ENCODE measurements at regions not wholly inside any gene's neighbourhood (a gene's known extent, or its start where the extent isn't known, plus 50 kb on each side); places are given as distances from the start of the nearest gene placed in this dataset.
"Not testable (repeated sequence)": the region's sequence is repeated elsewhere in the genome, so short reads cannot be mapped to it uniquely, and the experiment has no call there.

GRCh38 chr5:105874316-105874715, 1796.4 kb downstream of the EFNA5 start:
- TF ChIP-seq, protein P1, sequence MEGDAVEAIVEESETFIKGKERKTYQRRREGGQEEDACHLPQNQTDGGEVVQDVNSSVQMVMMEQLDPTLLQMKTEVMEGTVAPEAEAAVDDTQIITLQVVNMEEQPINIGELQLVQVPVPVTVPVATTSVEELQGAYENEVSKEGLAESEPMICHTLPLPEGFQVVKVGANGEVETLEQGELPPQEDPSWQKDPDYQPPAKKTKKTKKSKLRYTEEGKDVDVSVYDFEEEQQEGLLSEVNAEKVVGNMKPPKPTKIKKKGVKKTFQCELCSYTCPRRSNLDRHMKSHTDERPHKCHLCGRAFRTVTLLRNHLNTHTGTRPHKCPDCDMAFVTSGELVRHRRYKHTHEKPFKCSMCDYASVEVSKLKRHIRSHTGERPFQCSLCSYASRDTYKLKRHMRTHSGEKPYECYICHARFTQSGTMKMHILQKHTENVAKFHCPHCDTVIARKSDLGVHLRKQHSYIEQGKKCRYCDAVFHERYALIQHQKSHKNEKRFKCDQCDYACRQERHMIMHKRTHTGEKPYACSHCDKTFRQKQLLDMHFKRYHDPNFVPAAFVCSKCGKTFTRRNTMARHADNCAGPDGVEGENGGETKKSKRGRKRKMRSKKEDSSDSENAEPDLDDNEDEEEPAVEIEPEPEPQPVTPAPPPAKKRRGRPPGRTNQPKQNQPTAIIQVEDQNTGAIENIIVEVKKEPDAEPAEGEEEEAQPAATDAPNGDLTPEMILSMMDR (IDR thresholded peaks at IDR 0.05; ENCODE audit: extremely low read depth, insufficient read depth, missing control alignments): no peak
- in situ Hi-C loops (cut with MboI; ENCODE audit: low pct_unique_long_range_greater_than_20kb, low sequenced_read_pairs, unreplicated experiment): no loop called here
- DNase-seq (ENCODE audit: low spot score): no peak

DNA sequence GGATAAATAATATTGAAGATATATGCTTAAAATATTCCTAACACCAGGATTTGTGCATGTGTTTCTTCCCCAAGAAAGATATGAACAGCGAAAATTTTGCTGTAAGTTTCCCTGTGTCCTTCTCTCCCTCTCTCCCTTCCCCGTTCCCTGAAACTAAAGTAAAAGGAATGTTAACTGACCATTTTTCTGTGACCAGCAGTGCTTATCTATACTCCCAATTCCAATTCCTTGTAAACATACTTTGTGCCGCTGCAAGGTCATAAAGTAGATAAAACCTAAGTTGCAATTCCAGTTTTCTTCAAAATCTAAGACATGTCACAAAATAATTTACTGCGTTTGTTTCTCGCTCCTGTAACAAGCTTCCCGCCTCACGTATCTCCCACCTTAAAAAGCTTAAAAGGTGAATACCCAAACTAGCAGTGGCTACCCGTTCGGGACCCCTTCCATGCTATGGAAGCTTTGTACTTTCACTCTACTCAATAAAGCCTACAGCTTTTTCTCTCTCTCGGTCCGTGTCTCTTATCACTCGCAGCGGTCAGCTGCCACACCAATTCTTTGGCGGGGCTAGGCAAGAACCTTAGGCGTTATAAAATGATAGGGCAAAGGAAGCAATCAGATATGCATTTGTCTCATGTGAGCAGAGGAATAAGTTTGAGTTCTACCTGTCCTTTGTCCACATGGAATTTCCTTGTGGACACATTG, 1798.0 kb downstream of the EFNA5 start:
- TF ChIP-seq, protein P1 (IDR thresholded peaks at IDR 0.05; ENCODE audit: extremely low read depth, insufficient read depth, missing control alignments): no peak
- DNase-seq (ENCODE audit: low spot score): no peak
- in situ Hi-C loops (cut with MboI; ENCODE audit: low pct_unique_long_range_greater_than_20kb, low sequenced_read_pairs, unreplicated experiment): no loop called here

- no peak for DNase-seq (ENCODE audit: low spot score)
- TF ChIP-seq, protein P1 (IDR thresholded peaks at IDR 0.05; ENCODE audit: extremely low read depth, insufficient read depth, missing control alignments): no peak
- in situ Hi-C loops (cut with MboI; ENCODE audit: low pct_unique_long_range_greater_than_20kb, low sequenced_read_pairs, unreplicated experiment): no loop called here
These were observed 1802.5 kb downstream of the EFNA5 start for GRCh38 chr5:105868038-105868780.

DNA sequence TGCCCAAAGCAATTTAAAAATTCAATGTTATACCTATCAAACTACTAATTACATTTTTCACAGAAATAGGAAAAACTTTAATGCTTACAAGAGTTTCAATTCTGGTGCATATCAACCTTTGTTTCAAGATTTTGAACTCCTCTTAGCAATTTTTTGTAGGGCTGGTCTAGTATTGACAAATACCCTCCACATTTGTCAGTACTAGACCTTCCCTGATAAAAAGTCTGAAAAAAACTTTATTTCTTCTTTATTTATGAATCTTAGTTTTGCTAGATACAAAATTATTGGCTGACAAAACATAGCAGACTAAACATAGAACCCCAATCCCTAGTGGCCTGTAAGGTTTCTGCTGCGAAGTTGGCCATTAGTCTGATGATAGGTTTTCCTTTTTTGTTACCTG, 1804.9 kb downstream of the EFNA5 start:
- TF ChIP-seq, protein P1 (IDR thresholded peaks at IDR 0.05; ENCODE audit: extremely low read depth, insufficient read depth, missing control alignments): no peak
- DNase-seq (ENCODE audit: low spot score): no peak
- in situ Hi-C loops (cut with MboI; ENCODE audit: low pct_unique_long_range_greater_than_20kb, low sequenced_read_pairs, unreplicated experiment): no loop called here

DNA sequence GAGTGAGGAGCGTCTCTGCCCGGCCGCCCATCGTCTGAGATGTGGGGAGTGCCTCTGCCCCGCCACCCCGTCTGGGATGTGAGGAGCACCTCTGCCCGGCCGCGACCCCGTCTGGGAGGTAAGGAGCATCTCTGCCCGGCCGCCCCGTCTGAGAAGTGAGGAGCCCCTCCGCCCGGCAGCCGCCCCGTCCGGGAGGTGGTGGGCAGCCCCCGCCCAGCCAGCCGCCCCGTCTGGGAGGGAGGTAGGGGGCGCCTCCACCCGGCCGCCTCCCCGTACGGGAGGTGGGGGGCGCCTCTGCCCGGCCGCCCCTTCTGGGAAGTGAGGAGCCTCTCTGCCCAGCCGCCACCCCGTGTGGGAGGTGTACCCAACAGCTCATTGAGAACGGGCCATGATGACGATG, 1811.4 kb downstream of the EFNA5 start:
- DNase-seq (ENCODE audit: low spot score); in situ Hi-C loops (cut with MboI; ENCODE audit: low pct_unique_long_range_greater_than_20kb, low sequenced_read_pairs, unreplicated experiment): not testable (repeated sequence)

GRCh38 chr5:105849701-105850100, 1821.0 kb downstream of the EFNA5 start:
- in situ Hi-C loops (cut with MboI; ENCODE audit: low pct_unique_long_range_greater_than_20kb, low sequenced_read_pairs, unreplicated experiment): no loop called here
- TF ChIP-seq, protein P1 (IDR thresholded peaks at IDR 0.05; ENCODE audit: extremely low read depth, insufficient read depth, missing control alignments): no peak
- DNase-seq (ENCODE audit: low spot score): no peak

- DNase-seq (ENCODE audit: low spot score): no peak
- in situ Hi-C loops (cut with MboI; ENCODE audit: low pct_unique_long_range_greater_than_20kb, low sequenced_read_pairs, unreplicated experiment): no loop called here
- TF ChIP-seq, protein P1 (IDR thresholded peaks at IDR 0.05; ENCODE audit: extremely low read depth, insufficient read depth, missing control alignments): no peak
These were observed 1829.9 kb downstream of the EFNA5 start for GRCh38 chr5:105840800-105841199.
